ENCODE measurements at regions not wholly inside any gene's neighbourhood (a gene's known extent, or its start where the extent isn't known, plus 50 kb on each side); places are given as distances from the start of the nearest gene placed in this dataset.

DNA sequence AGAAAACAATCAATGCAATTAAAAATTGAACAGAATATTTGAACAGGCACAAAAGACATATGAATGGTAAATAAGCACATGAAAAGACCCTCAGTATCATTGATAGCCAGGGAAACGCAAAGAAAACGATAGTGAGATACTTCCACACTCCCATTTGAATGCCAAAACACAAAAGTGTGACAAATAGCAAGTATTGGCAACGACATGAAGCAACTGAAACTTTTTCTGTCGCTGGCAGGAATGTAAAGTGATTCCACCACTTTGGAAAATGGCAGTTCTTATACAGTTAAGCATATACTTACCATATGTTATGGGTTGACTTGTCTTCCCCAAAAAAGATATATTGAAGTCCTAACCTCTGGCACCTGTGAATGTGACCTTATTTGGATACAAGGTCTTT, 62.9 kb upstream of the NAV2 start:
- Histone ChIP-seq H2AFZ (ENCODE audit: low read length) (no peak overlapping the region), H4K20me1 (ENCODE audit: insufficient read depth, low read length) (no peaks in the 10 kb centered on the region), H3F3A (ENCODE audit: insufficient read depth, low read length) (no peaks in the 10 kb centered on the region), H3K27me3 (ENCODE audit: insufficient read depth, low read length) (no peaks in the 10 kb centered on the region), H3K27ac (ENCODE audit: low read depth, low read length, poor library complexity, severe bottlenecking) (no peak overlapping the region), H3K4me3 (ENCODE audit: low read depth, low read length, poor library complexity, severe bottlenecking) (no peak overlapping the region), H3K9ac (ENCODE audit: low read length) (no peak overlapping the region), H3K9me3 (ENCODE audit: low read length) (no peaks in the 10 kb centered on the region), H3K79me2 (ENCODE audit: insufficient read depth, low read length) (no peaks in the 10 kb centered on the region), H3K4me1 (ENCODE audit: insufficient read depth, low read length, severe bottlenecking) (no peaks in the 10 kb centered on the region), H3K9me2 (ENCODE audit: low read depth, low read length) (no peaks in the 10 kb centered on the region), H3K36me3 (ENCODE audit: insufficient read depth, low read length) (no peaks in the 10 kb centered on the region), H3K4me2 (ENCODE audit: low read length) (no peak overlapping the region)
- no peak for TF ChIP-seq EZH2 (IDR thresholded peaks at IDR 0.05; ENCODE audit: borderline replicate concordance, low read length)
- no peak for TF ChIP-seq CTCF (IDR thresholded peaks at IDR 0.05; ENCODE audit: low read length)

- H3K27me3 ChIP-seq (ENCODE audit: insufficient read depth, low read length) = no peaks in the 10 kb centered on the region
- H4K20me1 ChIP-seq (ENCODE audit: insufficient read depth, low read length) = no peaks in the 10 kb centered on the region
- no peak overlapping the region for H3K9ac ChIP-seq (ENCODE audit: low read length)
- no peaks in the 10 kb centered on the region for H3K36me3 ChIP-seq (ENCODE audit: insufficient read depth, low read length)
- H3K9me2 ChIP-seq (ENCODE audit: low read depth, low read length) = no peaks in the 10 kb centered on the region
- H3K27ac ChIP-seq (ENCODE audit: low read depth, low read length, poor library complexity, severe bottlenecking) = no peak overlapping the region
- H2AFZ ChIP-seq (ENCODE audit: low read length) = no peak overlapping the region
- H3K4me3 ChIP-seq (ENCODE audit: low read depth, low read length, poor library complexity, severe bottlenecking) = no peak overlapping the region
- H3K79me2 ChIP-seq (ENCODE audit: insufficient read depth, low read length) = no peaks in the 10 kb centered on the region
- TF ChIP-seq CTCF (IDR thresholded peaks at IDR 0.05; ENCODE audit: low read length) = no peak
- TF ChIP-seq EZH2 (IDR thresholded peaks at IDR 0.05; ENCODE audit: borderline replicate concordance, low read length) = no peak
- H3K9me3 ChIP-seq (ENCODE audit: low read length) = no peaks in the 10 kb centered on the region
- H3K4me1 ChIP-seq (ENCODE audit: insufficient read depth, low read length, severe bottlenecking) = no peaks in the 10 kb centered on the region
- no peak overlapping the region for H3K4me2 ChIP-seq (ENCODE audit: low read length)
- H3F3A ChIP-seq (ENCODE audit: insufficient read depth, low read length) = no peaks in the 10 kb centered on the region
Measured at GRCh38 chr11:19648321-19648720, 64.3 kb upstream of the NAV2 start.

- no peak overlapping the region for H2AFZ ChIP-seq (ENCODE audit: low read length)
- H3K27me3 ChIP-seq (ENCODE audit: insufficient read depth, low read length) = no peaks in the 10 kb centered on the region
- H3K36me3 ChIP-seq (ENCODE audit: insufficient read depth, low read length) = no peaks in the 10 kb centered on the region
- H3K27ac ChIP-seq (ENCODE audit: low read depth, low read length, poor library complexity, severe bottlenecking) = no peak overlapping the region
- no peak overlapping the region for H3K4me2 ChIP-seq (ENCODE audit: low read length)
- H3K9me2 ChIP-seq (ENCODE audit: low read depth, low read length) = no peaks in the 10 kb centered on the region
- no peaks in the 10 kb centered on the region for H4K20me1 ChIP-seq (ENCODE audit: insufficient read depth, low read length)
- no peak overlapping the region for H3K9ac ChIP-seq (ENCODE audit: low read length)
- no peaks in the 10 kb centered on the region for H3K4me1 ChIP-seq (ENCODE audit: insufficient read depth, low read length, severe bottlenecking)
- no peak overlapping the region for H3K4me3 ChIP-seq (ENCODE audit: low read depth, low read length, poor library complexity, severe bottlenecking)
- H3F3A ChIP-seq (ENCODE audit: insufficient read depth, low read length) = no peaks in the 10 kb centered on the region
- no peaks in the 10 kb centered on the region for H3K79me2 ChIP-seq (ENCODE audit: insufficient read depth, low read length)
- no peaks in the 10 kb centered on the region for H3K9me3 ChIP-seq (ENCODE audit: low read length)
- TF ChIP-seq EZH2 (IDR thresholded peaks at IDR 0.05; ENCODE audit: borderline replicate concordance, low read length) = no peak
- no peak for TF ChIP-seq CTCF (IDR thresholded peaks at IDR 0.05; ENCODE audit: low read length)
Measured at GRCh38 chr11:19647816-19648215, 64.8 kb upstream of the NAV2 start.

Measured in OCI-LY1 (cell line).